Esophagus squamous epithelium (tissue), 4 donors: ENCODE measurements at regions not wholly inside any gene's neighbourhood (a gene's known extent, or its start where the extent isn't known, plus 50 kb on each side); places are given as distances from the start of the nearest gene placed in this dataset.

Source experiments
- POLR2A ChIP-seq, 4 donors: fragments of 450-650 bp; IDR thresholded peaks; one replicate each; pipeline ENCODE4 v1.6.1; 2017; ENCODE audit warnings: antibody characterized with exemption in 4 of 4, mild to moderate bottlenecking in 4 of 4, moderate library complexity in 3 of 4
- TF ChIP-seq, protein P1 (sequence below), 6 experiments: fragments of 450-650 bp in 4 of 6; fragments of 200-600 bp in 2 of 6; sonication (generic) in 2 of 6; IDR thresholded peaks; one replicate each; pipeline ENCODE4 v1.5.1; 2016 to 2019; ENCODE audit warnings: antibody characterized with exemption in 6 of 6, mild to moderate bottlenecking in 4 of 6, moderate library complexity in 4 of 6

DNA sequence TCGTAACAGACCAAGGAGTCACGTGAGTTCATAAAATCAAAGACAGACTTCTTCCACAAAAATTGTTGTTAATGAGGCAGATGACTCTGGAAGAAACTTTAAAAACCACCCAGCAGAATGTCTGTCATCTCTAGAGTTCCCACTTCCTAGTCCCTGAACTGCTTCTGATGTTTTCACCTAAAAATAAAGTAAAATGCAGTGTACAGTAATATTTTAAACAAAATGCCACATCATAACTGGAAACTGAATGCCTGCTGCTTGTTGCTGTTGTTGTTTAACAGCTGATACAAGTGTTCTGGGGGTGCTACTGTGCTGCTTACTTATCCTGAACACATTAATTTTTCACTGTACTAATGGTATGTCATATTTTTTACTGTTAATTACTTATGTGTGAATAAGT is 577.2 kb downstream of the MTRR start:
- no peak for TF ChIP-seq POLR2A (IDR thresholded peaks at IDR 0.05)
- TF ChIP-seq, protein P1, sequence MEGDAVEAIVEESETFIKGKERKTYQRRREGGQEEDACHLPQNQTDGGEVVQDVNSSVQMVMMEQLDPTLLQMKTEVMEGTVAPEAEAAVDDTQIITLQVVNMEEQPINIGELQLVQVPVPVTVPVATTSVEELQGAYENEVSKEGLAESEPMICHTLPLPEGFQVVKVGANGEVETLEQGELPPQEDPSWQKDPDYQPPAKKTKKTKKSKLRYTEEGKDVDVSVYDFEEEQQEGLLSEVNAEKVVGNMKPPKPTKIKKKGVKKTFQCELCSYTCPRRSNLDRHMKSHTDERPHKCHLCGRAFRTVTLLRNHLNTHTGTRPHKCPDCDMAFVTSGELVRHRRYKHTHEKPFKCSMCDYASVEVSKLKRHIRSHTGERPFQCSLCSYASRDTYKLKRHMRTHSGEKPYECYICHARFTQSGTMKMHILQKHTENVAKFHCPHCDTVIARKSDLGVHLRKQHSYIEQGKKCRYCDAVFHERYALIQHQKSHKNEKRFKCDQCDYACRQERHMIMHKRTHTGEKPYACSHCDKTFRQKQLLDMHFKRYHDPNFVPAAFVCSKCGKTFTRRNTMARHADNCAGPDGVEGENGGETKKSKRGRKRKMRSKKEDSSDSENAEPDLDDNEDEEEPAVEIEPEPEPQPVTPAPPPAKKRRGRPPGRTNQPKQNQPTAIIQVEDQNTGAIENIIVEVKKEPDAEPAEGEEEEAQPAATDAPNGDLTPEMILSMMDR (IDR thresholded peaks at IDR 0.05): no peak
